NB4 (cell line): ENCODE measurements at regions not wholly inside any gene's neighbourhood (a gene's known extent, or its start where the extent isn't known, plus 50 kb on each side); places are given as distances from the start of the nearest gene placed in this dataset.

Source experiments
- CTCF ChIP-seq: IDR thresholded peaks from one replicate; pipeline ENCODE4 v1.5.1; 2012; ENCODE audit warnings: low read depth, low read length
- MAX ChIP-seq: IDR thresholded peaks from 2 replicates; pipeline ENCODE4 v1.6.1; 2011; ENCODE audit warnings: low read depth, low read length
- POLR2A ChIP-seq: IDR thresholded peaks from 2 replicates; pipeline ENCODE4 v1.6.1; 2011; ENCODE audit warnings: mild to moderate bottlenecking; ENCODE audit not compliant: insufficient read length; ENCODE audit errors: extremely low read depth

GRCh38 chr19:29410601-29411000, 115.2 kb upstream of the VSTM2B start:
- no peak for TF ChIP-seq CTCF
- TF ChIP-seq MAX, result no peak
- TF ChIP-seq POLR2A, result no peak
